Suprapubic skin (tissue), 3 donors: ENCODE measurements at regions not wholly inside any gene's neighbourhood (a gene's known extent, or its start where the extent isn't known, plus 50 kb on each side); places are given as distances from the start of the nearest gene placed in this dataset.

Experiments
- CTCF ChIP-seq, 2 donors: fragments of 200-600 bp in 1 of 2; fragments of 450-650 bp in 1 of 2; sonication (generic) in 1 of 2; IDR thresholded peaks; one replicate each; pipeline ENCODE4 v1.5.1; 2016 to 2019; ENCODE audit warnings: antibody characterized with exemption in 2 of 2, mild to moderate bottlenecking in 1 of 2, moderate library complexity in 1 of 2
- POLR2A ChIP-seq, 2 donors: fragments of 450-650 bp; IDR thresholded peaks; one replicate each; pipeline ENCODE4 v1.6.1; 2017; ENCODE audit warnings: antibody characterized with exemption in 2 of 2, mild to moderate bottlenecking in 2 of 2, moderate library complexity in 2 of 2

DNA sequence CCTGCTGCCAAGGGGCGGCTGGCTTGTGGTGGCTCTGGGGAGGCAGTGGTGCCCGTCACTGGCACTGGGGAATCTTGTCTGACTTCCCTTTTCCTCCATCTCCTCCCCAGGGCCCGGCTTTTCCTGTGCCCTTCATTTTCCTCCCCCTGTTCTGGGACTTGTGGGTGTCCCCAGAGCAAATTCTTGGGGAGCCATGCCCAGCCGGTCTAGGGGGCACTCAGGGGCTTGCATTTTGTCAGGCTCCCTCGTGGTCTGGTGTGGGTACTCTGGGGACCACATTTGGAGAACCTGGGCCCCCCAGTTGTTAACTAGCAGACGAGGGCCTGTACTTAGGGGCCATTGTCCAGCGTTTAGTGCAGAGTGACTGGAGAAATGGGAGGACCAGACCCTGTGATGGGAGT is 105.2 kb upstream of the IER5L start:
- TF ChIP-seq POLR2A (IDR thresholded peaks at IDR 0.05): no peak
- TF ChIP-seq CTCF (IDR thresholded peaks at IDR 0.05): no peak
